OCI-LY1 (cell line): ENCODE measurements at regions not wholly inside any gene's neighbourhood (a gene's known extent, or its start where the extent isn't known, plus 50 kb on each side); places are given as distances from the start of the nearest gene placed in this dataset.
"Not testable (repeated sequence)": the region's sequence is repeated elsewhere in the genome, so short reads cannot be mapped to it uniquely, and the experiment has no call there.

Source experiments
- H2AFZ ChIP-seq: fragments of 200-600 bp; sonication (generic), shearing (Covaris generic); 2 replicates; pipeline ENCODE4 v1.6.0; 2014; ENCODE audit warnings: antibody characterized with exemption, mild to moderate bottlenecking, low read length
- H3F3A ChIP-seq: fragments of 200-600 bp; sonication (generic), shearing (Covaris generic); 2 replicates; pipeline ENCODE4 v1.6.0; 2014; ENCODE audit warnings: mild to moderate bottlenecking, antibody characterized with exemption, low read length, moderate library complexity; ENCODE audit not compliant: insufficient read depth
- H3K27ac ChIP-seq: fragments of 200-600 bp; sonication (generic); 2 replicates; pipeline ENCODE4 v1.5.1; 2014; ENCODE audit warnings: low read length, mixed run types, mild to moderate bottlenecking, low read depth; ENCODE audit not compliant: poor library complexity, severe bottlenecking
- H3K27me3 ChIP-seq: fragments of 200-600 bp; sonication (generic); 2 replicates; pipeline ENCODE4 v1.6.0; 2014; ENCODE audit warnings: antibody characterized with exemption, mild to moderate bottlenecking, low read length, moderate library complexity; ENCODE audit not compliant: insufficient read depth
- H3K36me3 ChIP-seq: fragments of 200-600 bp; sonication (generic); 2 replicates; pipeline ENCODE4 v1.6.1; 2014; ENCODE audit warnings: mild to moderate bottlenecking, antibody characterized with exemption, low read length, moderate library complexity, mixed read lengths; ENCODE audit not compliant: insufficient read depth
- H3K4me1 ChIP-seq: fragments of 200-600 bp; sonication (generic); 2 replicates; pipeline ENCODE4 v1.5.1; 2014; ENCODE audit warnings: mild to moderate bottlenecking, low read length, moderate library complexity; ENCODE audit not compliant: insufficient read depth, severe bottlenecking
- H3K4me2 ChIP-seq: fragments of 200-600 bp; sonication (generic), shearing (Covaris generic); 2 replicates; pipeline ENCODE4 v1.6.1; 2014; ENCODE audit warnings: low read length
- H3K4me3 ChIP-seq: fragments of 200-600 bp; sonication (generic); 2 replicates; pipeline ENCODE4 v1.5.1; 2014; ENCODE audit warnings: low read length, low read depth, mild to moderate bottlenecking, mixed read lengths; ENCODE audit not compliant: poor library complexity, severe bottlenecking
- H3K79me2 ChIP-seq: fragments of 200-600 bp; shearing (Covaris generic); 2 replicates; pipeline ENCODE4 v1.6.1; 2016; ENCODE audit warnings: mixed run types, low read length, mixed read lengths; ENCODE audit not compliant: insufficient read depth
- H3K9ac ChIP-seq: fragments of 200-600 bp; sonication (generic), shearing (Covaris generic); 2 replicates; pipeline ENCODE4 v1.6.1; 2014; ENCODE audit warnings: mild to moderate bottlenecking, low read length, mixed read lengths
- H3K9me2 ChIP-seq: fragments of 200-600 bp; sonication (generic), shearing (Covaris generic); 2 replicates; pipeline ENCODE4 v1.6.1; 2014; ENCODE audit warnings: low read depth, mild to moderate bottlenecking, low read length, mixed read lengths
- H3K9me3 ChIP-seq: fragments of 200-600 bp; shearing (Covaris generic); 2 replicates; pipeline ENCODE4 v1.6.1; 2014; ENCODE audit warnings: low read length, mixed read lengths
- H4K20me1 ChIP-seq: fragments of 200-600 bp; sonication (generic), shearing (Covaris generic); 2 replicates; pipeline ENCODE4 v1.6.0; 2016; ENCODE audit warnings: mild to moderate bottlenecking, low read length; ENCODE audit not compliant: insufficient read depth

GRCh38 chr21:6090286-6090908 lies 4431.0 kb upstream of the TPTE start:
- H4K20me1 ChIP-seq, H3K4me1 ChIP-seq, H3F3A ChIP-seq, H3K9me3 ChIP-seq, H2AFZ ChIP-seq, H3K4me3 ChIP-seq, H3K27ac ChIP-seq, H3K9ac ChIP-seq, H3K27me3 ChIP-seq, H3K36me3 ChIP-seq, H3K9me2 ChIP-seq, H3K79me2 ChIP-seq, H3K4me2 ChIP-seq: not testable (repeated sequence)

GRCh38 chr21:6091335-6092027 lies 4429.9 kb upstream of the TPTE start:
- H3K4me2 ChIP-seq, H3K4me3 ChIP-seq, H3K27me3 ChIP-seq, H3F3A ChIP-seq, H2AFZ ChIP-seq, H3K9me3 ChIP-seq, H3K79me2 ChIP-seq, H3K4me1 ChIP-seq, H3K27ac ChIP-seq, H3K9me2 ChIP-seq, H4K20me1 ChIP-seq, H3K9ac ChIP-seq, H3K36me3 ChIP-seq: not testable (repeated sequence)

GRCh38 chr21:6092401-6092800 lies 4429.0 kb upstream of the TPTE start:
- H3K9me3 ChIP-seq, H3F3A ChIP-seq, H4K20me1 ChIP-seq, H3K4me2 ChIP-seq, H3K36me3 ChIP-seq, H3K9ac ChIP-seq, H3K27me3 ChIP-seq, H3K9me2 ChIP-seq, H3K27ac ChIP-seq, H3K4me3 ChIP-seq, H2AFZ ChIP-seq, H3K4me1 ChIP-seq, H3K79me2 ChIP-seq: not testable (repeated sequence)

- not testable (repeated sequence) for H3K79me2 ChIP-seq, H3K36me3 ChIP-seq, H3K4me1 ChIP-seq, H3K4me2 ChIP-seq, H4K20me1 ChIP-seq, H3K27me3 ChIP-seq, H3K4me3 ChIP-seq, H3K9me3 ChIP-seq, H3F3A ChIP-seq, H3K9ac ChIP-seq, H3K9me2 ChIP-seq, H3K27ac ChIP-seq, H2AFZ ChIP-seq
Measured at GRCh38 chr21:6093419-6093818, 4428.0 kb upstream of the TPTE start.

GRCh38 chr21:6093870-6094269 lies 4427.5 kb upstream of the TPTE start:
- H3K4me1 ChIP-seq, H2AFZ ChIP-seq, H3K9me2 ChIP-seq, H4K20me1 ChIP-seq, H3K36me3 ChIP-seq, H3K9me3 ChIP-seq, H3K27me3 ChIP-seq, H3K4me2 ChIP-seq, H3K79me2 ChIP-seq, H3K9ac ChIP-seq, H3K27ac ChIP-seq, H3F3A ChIP-seq, H3K4me3 ChIP-seq: not testable (repeated sequence)

- H3K4me2 ChIP-seq, H3K9me2 ChIP-seq, H3K4me1 ChIP-seq, H3K9me3 ChIP-seq, H3K9ac ChIP-seq, H3K27ac ChIP-seq, H2AFZ ChIP-seq, H3K36me3 ChIP-seq, H4K20me1 ChIP-seq, H3K4me3 ChIP-seq, H3K27me3 ChIP-seq, H3F3A ChIP-seq, H3K79me2 ChIP-seq: not testable (repeated sequence)
Measured at GRCh38 chr21:6095304-6095703, 4426.1 kb upstream of the TPTE start.

- H3K36me3 ChIP-seq, H3K4me2 ChIP-seq, H3K27ac ChIP-seq, H3K4me3 ChIP-seq, H3K9me2 ChIP-seq, H3K9ac ChIP-seq, H3K9me3 ChIP-seq, H3F3A ChIP-seq, H3K4me1 ChIP-seq, H3K79me2 ChIP-seq, H3K27me3 ChIP-seq, H2AFZ ChIP-seq, H4K20me1 ChIP-seq: not testable (repeated sequence)
Measured at GRCh38 chr21:6096560-6097424, 4424.6 kb upstream of the TPTE start.
